ENCODE measurements at regions not wholly inside any gene's neighbourhood (a gene's known extent, or its start where the extent isn't known, plus 50 kb on each side); places are given as distances from the start of the nearest gene placed in this dataset.
"Not testable (repeated sequence)": the region's sequence is repeated elsewhere in the genome, so short reads cannot be mapped to it uniquely, and the experiment has no call there.

- H3K9me3 ChIP-seq = no peaks in the 10 kb centered on the region
- no peaks in the 10 kb centered on the region for H3K27me3 ChIP-seq (replicated peaks; ENCODE audit: insufficient read depth)
- no peak overlapping the region for H3K4me3 ChIP-seq
- peaks cover 10 to 19% of the 10 kb centered on the region in 2 donors for H3K4me1 ChIP-seq (ENCODE audit: control insufficient read depth in 1 of 2, low read depth in 2 of 2)
- peak overlapping the region; percentile 52 to 84 for H3K27ac ChIP-seq
- H3K36me3 ChIP-seq = no peaks in the 10 kb centered on the region
- ATAC-seq (ENCODE audit: insufficient number of reproducible peaks, low FRiP score, low read depth) (peak; percentile 80), DNase-seq (ENCODE audit: low spot score) (peak; percentile 43)
- TF ChIP-seq, protein P1, sequence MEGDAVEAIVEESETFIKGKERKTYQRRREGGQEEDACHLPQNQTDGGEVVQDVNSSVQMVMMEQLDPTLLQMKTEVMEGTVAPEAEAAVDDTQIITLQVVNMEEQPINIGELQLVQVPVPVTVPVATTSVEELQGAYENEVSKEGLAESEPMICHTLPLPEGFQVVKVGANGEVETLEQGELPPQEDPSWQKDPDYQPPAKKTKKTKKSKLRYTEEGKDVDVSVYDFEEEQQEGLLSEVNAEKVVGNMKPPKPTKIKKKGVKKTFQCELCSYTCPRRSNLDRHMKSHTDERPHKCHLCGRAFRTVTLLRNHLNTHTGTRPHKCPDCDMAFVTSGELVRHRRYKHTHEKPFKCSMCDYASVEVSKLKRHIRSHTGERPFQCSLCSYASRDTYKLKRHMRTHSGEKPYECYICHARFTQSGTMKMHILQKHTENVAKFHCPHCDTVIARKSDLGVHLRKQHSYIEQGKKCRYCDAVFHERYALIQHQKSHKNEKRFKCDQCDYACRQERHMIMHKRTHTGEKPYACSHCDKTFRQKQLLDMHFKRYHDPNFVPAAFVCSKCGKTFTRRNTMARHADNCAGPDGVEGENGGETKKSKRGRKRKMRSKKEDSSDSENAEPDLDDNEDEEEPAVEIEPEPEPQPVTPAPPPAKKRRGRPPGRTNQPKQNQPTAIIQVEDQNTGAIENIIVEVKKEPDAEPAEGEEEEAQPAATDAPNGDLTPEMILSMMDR (IDR thresholded peaks at IDR 0.05) = peak; percentile 71
Measured at GRCh38 chr10:28991333-28992270, 297.3 kb upstream of the LYZL1 start.

DNA sequence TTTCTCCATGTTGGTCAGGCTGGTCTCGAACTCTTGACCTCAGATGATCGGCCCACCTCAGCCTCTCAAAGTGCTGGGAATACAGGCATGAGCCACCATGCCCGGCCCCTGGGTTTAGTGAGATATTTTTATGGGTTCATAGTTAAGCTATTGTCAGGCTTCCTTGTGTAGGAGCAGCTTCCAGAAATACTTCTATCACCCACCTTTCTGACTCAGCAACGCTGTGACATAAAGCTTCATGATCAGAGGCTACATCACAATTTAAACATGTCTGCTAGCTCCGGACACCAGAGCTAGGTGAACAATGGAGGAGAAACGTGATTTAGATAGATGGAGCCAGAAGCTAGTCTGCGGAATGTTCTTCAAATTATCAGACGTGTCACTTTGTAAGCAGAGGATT is 295.8 kb upstream of the LYZL1 start:
- peaks cover 10 to 19% of the 10 kb centered on the region in 2 donors for H3K4me1 ChIP-seq (ENCODE audit: control insufficient read depth in 1 of 2, low read depth in 2 of 2)
- H3K9me3 ChIP-seq = no peaks in the 10 kb centered on the region
- DNase-seq (ENCODE audit: low spot score) = no peak
- H3K36me3 ChIP-seq = no peaks in the 10 kb centered on the region
- TF ChIP-seq, protein P1 (IDR thresholded peaks at IDR 0.05) = no peak
- no peaks in the 10 kb centered on the region for H3K27me3 ChIP-seq (replicated peaks; ENCODE audit: insufficient read depth)
- H3K4me3 ChIP-seq = no peak overlapping the region
- ATAC-seq (ENCODE audit: insufficient number of reproducible peaks, low FRiP score, low read depth) = no peak
- peak overlapping the region in 1 of 2 donors; percentile 84 for H3K27ac ChIP-seq

- H3K4me3 ChIP-seq = no peak overlapping the region
- peak; percentile 29 for ATAC-seq (ENCODE audit: insufficient number of reproducible peaks, low FRiP score, low read depth)
Measured at GRCh38 chr10:28993861-28994260, 295.0 kb upstream of the LYZL1 start.

DNA sequence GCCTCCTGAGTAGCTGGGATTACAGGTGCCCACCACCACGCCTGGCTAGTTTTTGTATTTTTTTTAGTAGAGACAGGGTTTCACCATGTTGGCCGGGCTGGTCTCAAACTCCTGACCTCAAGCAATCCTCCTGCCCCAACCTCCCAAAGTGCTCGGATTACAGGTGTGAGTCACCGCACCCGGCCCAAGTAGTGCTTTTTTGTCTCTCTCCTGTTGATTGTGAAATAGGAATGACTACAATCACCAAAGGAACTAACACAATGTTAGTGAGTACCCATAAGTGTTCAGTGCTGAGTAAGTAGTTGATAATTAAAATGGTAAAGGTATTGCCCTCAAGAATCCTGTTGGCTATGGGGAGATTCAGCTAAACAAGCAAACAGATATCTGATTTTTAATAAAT is 294.1 kb upstream of the LYZL1 start:
- DNase-seq (ENCODE audit: low spot score); H3K4me3 ChIP-seq; ATAC-seq (ENCODE audit: insufficient number of reproducible peaks, low FRiP score, low read depth); H3K9me3 ChIP-seq; H3K27me3 ChIP-seq (replicated peaks; ENCODE audit: insufficient read depth); H3K36me3 ChIP-seq: not testable (repeated sequence)
- peaks cover 10 to 19% of the 10 kb centered on the region in 2 donors for H3K4me1 ChIP-seq (ENCODE audit: control insufficient read depth in 1 of 2, low read depth in 2 of 2)
- H3K27ac ChIP-seq = peak overlapping the region in 1 of 2 donors; percentile 84

More at GRCh38 chr10:28993861-28994260, 295.0 kb upstream of the LYZL1 start:
- Histone ChIP-seq H3K9me3 (no peaks in the 10 kb centered on the region), H3K4me1 (ENCODE audit: control insufficient read depth in 1 of 2, low read depth in 2 of 2) (peaks cover 10 to 19% of the 10 kb centered on the region in 2 donors), H3K27me3 (replicated peaks; ENCODE audit: insufficient read depth) (no peaks in the 10 kb centered on the region), H3K36me3 (no peaks in the 10 kb centered on the region), H3K27ac (peak overlapping the region; percentile 29 to 84)
- TF ChIP-seq, protein P1 (IDR thresholded peaks at IDR 0.05) = no peak
- no peak for DNase-seq (ENCODE audit: low spot score)

DNA sequence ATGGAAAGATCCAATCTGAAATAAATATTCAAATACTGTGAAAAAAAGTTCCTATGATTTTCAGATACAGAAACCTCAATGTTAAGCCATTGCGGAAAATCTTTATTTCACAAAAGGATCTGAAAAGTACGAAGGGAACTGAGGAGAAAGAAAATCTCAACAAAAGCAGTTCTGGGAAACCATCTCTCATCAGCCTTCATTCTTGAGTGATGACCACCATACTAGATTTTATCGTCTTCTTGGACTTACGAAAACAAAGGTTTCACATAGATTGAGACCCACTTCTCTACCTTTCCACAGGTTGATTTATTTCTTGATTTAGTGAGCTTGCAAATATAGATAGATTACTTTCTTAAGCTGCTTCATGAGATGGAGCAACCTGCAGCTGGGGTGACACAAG is 293.4 kb upstream of the LYZL1 start:
- H3K4me3 ChIP-seq = no peak overlapping the region
- H3K27ac ChIP-seq = no peak overlapping the region
- H3K4me1 ChIP-seq (ENCODE audit: control insufficient read depth in 1 of 2, low read depth in 2 of 2) = peaks cover 10 to 19% of the 10 kb centered on the region in 2 donors
- no peaks in the 10 kb centered on the region for H3K36me3 ChIP-seq
- H3K9me3 ChIP-seq = no peaks in the 10 kb centered on the region
- DNase-seq (ENCODE audit: low spot score) (no peak), ATAC-seq (ENCODE audit: insufficient number of reproducible peaks, low FRiP score, low read depth) (no peak)
- H3K27me3 ChIP-seq (replicated peaks; ENCODE audit: insufficient read depth) = no peaks in the 10 kb centered on the region
- TF ChIP-seq, protein P1 (IDR thresholded peaks at IDR 0.05) = no peak

Measured in thoracic aorta (tissue), 2 donors.